ENCODE measurements at regions not wholly inside any gene's neighbourhood (a gene's known extent, or its start where the extent isn't known, plus 50 kb on each side); places are given as distances from the start of the nearest gene placed in this dataset.

DNA sequence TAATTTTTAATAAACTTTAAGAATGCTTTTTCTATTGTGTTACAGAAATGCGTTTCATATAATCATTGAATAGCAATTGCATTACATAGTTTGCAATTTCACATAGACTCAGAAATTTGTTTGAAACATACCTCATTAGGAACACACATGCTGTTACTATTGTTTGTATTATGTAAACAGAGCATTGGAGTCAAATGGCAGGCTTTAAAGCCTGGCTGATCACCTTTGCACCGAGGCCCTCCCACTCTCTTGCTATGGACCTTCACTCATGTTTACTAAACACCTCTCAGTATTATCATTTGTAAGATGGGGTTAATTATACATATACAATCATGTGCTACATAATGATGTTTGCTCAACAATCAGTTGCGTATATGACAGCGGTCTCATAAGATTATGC is 203.6 kb upstream of the NPSR1 start:
- TF ChIP-seq, protein P1, sequence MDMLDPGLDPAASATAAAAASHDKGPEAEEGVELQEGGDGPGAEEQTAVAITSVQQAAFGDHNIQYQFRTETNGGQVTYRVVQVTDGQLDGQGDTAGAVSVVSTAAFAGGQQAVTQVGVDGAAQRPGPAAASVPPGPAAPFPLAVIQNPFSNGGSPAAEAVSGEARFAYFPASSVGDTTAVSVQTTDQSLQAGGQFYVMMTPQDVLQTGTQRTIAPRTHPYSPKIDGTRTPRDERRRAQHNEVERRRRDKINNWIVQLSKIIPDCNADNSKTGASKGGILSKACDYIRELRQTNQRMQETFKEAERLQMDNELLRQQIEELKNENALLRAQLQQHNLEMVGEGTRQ (IDR thresholded peaks at IDR 0.05; ENCODE audit: low read depth, low read length) = no peak
- TF ChIP-seq CTCF (conservative IDR thresholded peaks at IDR 0.05; ENCODE audit: low read depth, low read length) (no peak), RFX5 (IDR thresholded peaks at IDR 0.05; ENCODE audit: low read depth, low read length) (no peak), POLR2A (IDR thresholded peaks at IDR 0.05; ENCODE audit: low read depth, low read length) (no peak)

All from IMR-90 (cell line).